HCT116 (cell line): ENCODE measurements at regions not wholly inside any gene's neighbourhood (a gene's known extent, or its start where the extent isn't known, plus 50 kb on each side); places are given as distances from the start of the nearest gene placed in this dataset.

Experiments
- ATAC-seq: fragments of 200-7000 bp; cut with Tn5 transposase; 2 replicates; pipeline ENCODE4 v1.9.1; 2020; ENCODE audit warnings: mild to moderate bottlenecking, moderate library complexity
- BruUV-seq: library from RNA; stranded (reverse); fragments of 400-500 nt; replicated peaks from 2 replicates; lab custom pipeline; 2021; lab: Mats Ljungman, UMichigan
- CTCF ChIA-PET: fragments of 300-600 bp; sonication (Branson Sonifier 250); formaldehyde crosslinking; loops from one replicate; lab custom pipeline; 2021; ENCODE audit warnings: antibody characterized with exemption; lab: Charles Lee
- POLR2A ChIA-PET: fragments of 300-600, 350-600 bp; sonication (Branson Sonifier 250); formaldehyde crosslinking; loops from one replicate; lab custom pipeline; 2021; ENCODE audit warnings: antibody characterized with exemption; lab: Charles Lee
- RAD21 ChIA-PET, 2 experiments: fragments of 300-600 bp; sonication (Branson Sonifier 250); formaldehyde crosslinking; loops; one replicate each; lab custom pipeline; 2023; ENCODE audit warnings: low total read pairs in 2 of 2; ENCODE audit not compliant: uncharacterized antibody in 2 of 2, unreplicated experiment in 2 of 2, low non-redundant PET in 1 of 2; lab: Charles Lee
- DNase-seq: peaks from one replicate; pipeline ENCODE4 v3.0.0-alpha.2; 2010; ENCODE audit warnings: low read depth, low spot score
- H2AFZ ChIP-seq: fragments of 200-600 bp; shearing (Covaris generic), sonication (generic); 2 replicates; pipeline ENCODE4 v1.6.1; 2017; ENCODE audit warnings: low read depth, mixed run types, mixed read lengths, antibody characterized with exemption, low read length; ENCODE audit not compliant: poor library complexity, severe bottlenecking
- H3K27ac ChIP-seq: 2 replicates; pipeline ENCODE4 v1.5.1; 2012; ENCODE audit warnings: low read depth, low read length
- H3K27me3 ChIP-seq: fragments of 200-600 bp; sonication (generic); 2 replicates; pipeline ENCODE4 v1.6.1; 2016; ENCODE audit warnings: mixed run types, low read length, mixed read lengths; ENCODE audit not compliant: insufficient read depth
- H3K36me3 ChIP-seq, 2 experiments: fragments of 200-500 bp in 1 of 2; fragments of 200-600 bp in 1 of 2; sonication (Bioruptor generic) in 1 of 2; sonication (generic) in 1 of 2; 2 replicates each; pipeline versions ENCODE4 v1.5.1 to v1.6.1; 2014 to 2016; ENCODE audit warnings: low read length in 2 of 2, inconsistent platforms in 1 of 2, mixed read lengths in 1 of 2, mixed run types in 1 of 2; ENCODE audit not compliant: insufficient read depth in 2 of 2, control insufficient read depth in 1 of 2
- H3K4me1 ChIP-seq, 2 experiments: fragments of 200-600 bp in 1 of 2; sonication (generic) in 1 of 2; 2 replicates each; pipeline versions ENCODE4 v1.5.1 to v1.6.1; 2012 to 2017; ENCODE audit warnings: low read length in 2 of 2, inconsistent platforms in 1 of 2, mild to moderate bottlenecking in 1 of 2, mixed read lengths in 1 of 2, mixed run types in 1 of 2, moderate library complexity in 1 of 2; ENCODE audit not compliant: insufficient read depth in 2 of 2, control insufficient read depth in 1 of 2
- H3K4me2 ChIP-seq: fragments of 200-600 bp; sonication (generic); 2 replicates; pipeline ENCODE4 v1.6.1; 2017; ENCODE audit warnings: mixed run types, low read length, mixed read lengths
- H3K4me3 ChIP-seq, 2 experiments: fragments of 200-600 bp in 1 of 2; sonication (generic) in 1 of 2; replicated peaks in 1 of 2; 2 replicates each; pipeline ENCODE4 v1.5.1; 2011 to 2016; ENCODE audit warnings: low read length in 2 of 2, control low read depth in 1 of 2, low read depth in 1 of 2, mild to moderate bottlenecking in 1 of 2, mixed read lengths in 1 of 2, mixed run types in 1 of 2
- H3K79me2 ChIP-seq: fragments of 200-600 bp; sonication (generic); 2 replicates; pipeline ENCODE4 v1.6.1; 2017; ENCODE audit warnings: mild to moderate bottlenecking, mixed run types, low read length, moderate library complexity, mixed read lengths; ENCODE audit not compliant: insufficient read depth
- H3K9ac ChIP-seq: fragments of 200-600 bp; sonication (generic); 2 replicates; pipeline ENCODE4 v1.6.1; 2016; ENCODE audit warnings: low read length, mixed read lengths
- H3K9me2 ChIP-seq: fragments of 200-600 bp; sonication (generic), shearing (Covaris generic); 2 replicates; pipeline ENCODE4 v1.6.1; 2017; ENCODE audit warnings: mixed run types, mild to moderate bottlenecking, moderate library complexity; ENCODE audit not compliant: insufficient read depth
- H3K9me3 ChIP-seq, 2 experiments: fragments of 200-500 bp in 1 of 2; fragments of 200-600 bp in 1 of 2; sonication (Bioruptor generic) in 1 of 2; sonication (generic) in 1 of 2; 2 replicates each; pipeline ENCODE4 v1.6.1; 2014 to 2017; ENCODE audit warnings: low read length in 2 of 2, mixed read lengths in 2 of 2, inconsistent platforms in 1 of 2, low read depth in 1 of 2, mild to moderate bottlenecking in 1 of 2, mixed run types in 1 of 2, moderate library complexity in 1 of 2; ENCODE audit not compliant: control insufficient read depth in 1 of 2, insufficient read depth in 1 of 2
- H4K20me1 ChIP-seq: fragments of 200-600 bp; sonication (generic), shearing (Covaris generic); 2 replicates; pipeline ENCODE4 v1.6.1; 2017; ENCODE audit warnings: mixed run types, mild to moderate bottlenecking, moderate library complexity; ENCODE audit not compliant: insufficient read depth
- CBX3 ChIP-seq: IDR thresholded peaks from 2 replicates; pipeline ENCODE4 v1.6.1; 2012; ENCODE audit warnings: low read depth
- CEBPB ChIP-seq: IDR thresholded peaks from 2 replicates; pipeline ENCODE4 v1.6.1; 2012; ENCODE audit warnings: low read depth
- CTCF ChIP-seq, 3 experiments: fragments of 200-600 bp in 1 of 3; sonication (generic) in 1 of 3; IDR thresholded peaks in 2 of 3; conservative IDR thresholded peaks in 1 of 3; 2 replicates each; pipeline ENCODE4 v1.5.1; 2012 to 2017; ENCODE audit warnings: low read depth in 2 of 3, low read length in 2 of 3, antibody characterized with exemption in 1 of 3, borderline replicate concordance in 1 of 3, control low read depth in 1 of 3, mild to moderate bottlenecking in 1 of 3, mixed read lengths in 1 of 3, mixed run types in 1 of 3, moderate library complexity in 1 of 3; ENCODE audit not compliant: insufficient read depth in 1 of 3
- EGR1 ChIP-seq: IDR thresholded peaks from 2 replicates; pipeline ENCODE4 v1.6.1; 2012; ENCODE audit warnings: low read depth
- ELF1 ChIP-seq: IDR thresholded peaks from 2 replicates; pipeline ENCODE4 v1.6.1; 2012; ENCODE audit warnings: low read depth, borderline replicate concordance
- POLR2AphosphoS5 ChIP-seq: IDR thresholded peaks from 2 replicates; pipeline ENCODE4 v1.6.1; 2011; ENCODE audit warnings: mild to moderate bottlenecking, low read depth, low read length, moderate library complexity
- REST ChIP-seq: IDR thresholded peaks from 2 replicates; pipeline ENCODE4 v1.6.1; 2012; ENCODE audit warnings: low read depth
- SIN3A ChIP-seq: IDR thresholded peaks from 2 replicates; pipeline ENCODE4 v1.6.1; 2012; ENCODE audit warnings: low read depth
- SRF ChIP-seq: IDR thresholded peaks from 2 replicates; pipeline ENCODE4 v1.6.1; 2012; ENCODE audit warnings: low read depth
- TCF7L2 ChIP-seq: IDR thresholded peaks from 2 replicates; pipeline ENCODE4 v1.7.0; 2011; ENCODE audit warnings: borderline replicate concordance, inconsistent platforms; ENCODE audit not compliant: insufficient read depth, insufficient read length; ENCODE audit errors: extremely low read depth
- YY1 ChIP-seq: IDR thresholded peaks from 2 replicates; pipeline ENCODE4 v1.6.1; 2011; ENCODE audit warnings: low read length, low read depth, moderate library complexity, mild to moderate bottlenecking; ENCODE audit not compliant: insufficient replicate concordance; ENCODE audit errors: extremely low read depth
- ZBTB33 ChIP-seq: IDR thresholded peaks from 2 replicates; pipeline ENCODE4 v1.6.1; 2011; ENCODE audit warnings: mild to moderate bottlenecking, low read length, moderate library complexity; ENCODE audit not compliant: insufficient replicate concordance; ENCODE audit errors: extremely low read depth
- intact Hi-C: fragments of 100-400 bp; cut with micrococcal nuclease; formaldehyde crosslinking; loops from 2 replicates; pipeline ENCODE4 v1.10.0; 2022

- Histone ChIP-seq H3K9me2 (no peaks in the 10 kb centered on the region), H3K27ac (no peak overlapping the region), H3K4me3 (no peak overlapping the region), H2AFZ (no peak overlapping the region), H3K36me3 (no peaks in the 10 kb centered on the region), H3K4me2 (no peak overlapping the region), H4K20me1 (no peaks in the 10 kb centered on the region), H3K79me2 (no peaks in the 10 kb centered on the region), H3K27me3 (no peaks in the 10 kb centered on the region), H3K9ac (no peak overlapping the region), H3K9me3 (no peaks in the 10 kb centered on the region), H3K4me1 (no peaks in the 10 kb centered on the region)
- BruUV-seq, result no TSS peak
- POLR2A ChIA-PET, result no interaction called here
- CTCF ChIA-PET, result interaction anchor here (0.9 to 1.1 kb wide), 2 partner anchors 10 to 11 kb away, joined by 3 to 5 read pairs; no protein-coding TSS in a partner anchor
- DNase-seq (no peak), ATAC-seq (no peak)
- no peak for TF ChIP-seq TCF7L2
- TF ChIP-seq YY1, result no peak
- TF ChIP-seq SIN3A, result no peak
- TF ChIP-seq POLR2AphosphoS5, result no peak
- TF ChIP-seq CBX3, result no peak
- TF ChIP-seq ZBTB33, result no peak
- intact Hi-C loops, result no loop called here
- RAD21 ChIA-PET, result no interaction called here
These were observed 96.1 kb upstream of the SLC22A11 start for GRCh38 chr11:64459609-64460008.

GRCh38 chr11:64461081-64461480, 94.7 kb upstream of the SLC22A11 start:
- Histone ChIP-seq H3K9me2 (no peaks in the 10 kb centered on the region), H3K27ac (no peak overlapping the region), H3K79me2 (no peaks in the 10 kb centered on the region), H3K9me3 (no peaks in the 10 kb centered on the region), H2AFZ (no peak overlapping the region), H3K4me1 (no peaks in the 10 kb centered on the region), H3K36me3 (no peaks in the 10 kb centered on the region), H3K4me3 (no peak overlapping the region), H3K27me3 (no peaks in the 10 kb centered on the region), H3K4me2 (no peak overlapping the region), H4K20me1 (no peaks in the 10 kb centered on the region), H3K9ac (no peak overlapping the region)
- DNase-seq (no peak), ATAC-seq (no peak)
- ChIA-PET RAD21 (no interaction called here), POLR2A (no interaction called here), CTCF (interaction anchor here (1.4 kb wide), 1 partner anchor 11 kb away, joined by 3 read pairs; no protein-coding TSS in a partner anchor)
- no TSS peak for BruUV-seq
- intact Hi-C loops, result no loop called here
- no peak for TF ChIP-seq REST
- TF ChIP-seq CBX3, result no peak
- TF ChIP-seq CEBPB, result no peak
- no peak for TF ChIP-seq ELF1
- TF ChIP-seq SIN3A, result no peak
- TF ChIP-seq EGR1, result no peak
- TF ChIP-seq CTCF (IDR thresholded peaks at IDR 0.05 in 2 of 3, conservative IDR thresholded peaks at IDR 0.05 in 1 of 3; ENCODE audit: borderline replicate concordance in 1 of 3, insufficient read depth in 1 of 3, low read depth in 2 of 3, low read length in 2 of 3), result no peak
- no peak for TF ChIP-seq SRF
